HEK293 (cell line): ENCODE measurements at regions not wholly inside any gene's neighbourhood (a gene's known extent, or its start where the extent isn't known, plus 50 kb on each side); places are given as distances from the start of the nearest gene placed in this dataset.

Source experiments
- CTCF ChIA-PET: fragments of 350-600 bp; formaldehyde crosslinking; extraction: SDS; loops from one replicate; lab custom pipeline; 2021; ENCODE audit warnings: antibody characterized with exemption; lab: Yijun Ruan, JAX
- POLR2A ChIA-PET: fragments of 300-600 bp; formaldehyde crosslinking; extraction: SDS; loops from one replicate; lab custom pipeline; 2020; ENCODE audit warnings: antibody characterized with exemption, inconsistent platforms; lab: Yijun Ruan, JAX
- H3K27ac ChIP-seq: fragments of 200-500 bp; sonication (Bioruptor generic); 2 replicates; pipeline ENCODE4 v1.5.1; 2014; ENCODE audit warnings: low read depth, low read length, control low read depth, inconsistent platforms; ENCODE audit errors: extremely low read depth
- H3K36me3 ChIP-seq, 2 experiments: fragments of 200-500 bp in 1 of 2; sonication (Bioruptor generic) in 1 of 2; 1 replicate in 1 of 2; 2 replicates in 1 of 2; pipeline ENCODE4 v1.5.1; 2014 to 2017; ENCODE audit warnings: inconsistent platforms in 2 of 2, low read length in 2 of 2; ENCODE audit not compliant: control insufficient read depth in 2 of 2, insufficient read depth in 1 of 2
- H3K4me1 ChIP-seq: fragments of 200-500 bp; sonication (Bioruptor generic); 2 replicates; pipeline ENCODE4 v1.5.1; 2014; ENCODE audit warnings: mild to moderate bottlenecking, low read length, inconsistent platforms; ENCODE audit not compliant: control insufficient read depth, insufficient read depth
- H3K4me3 ChIP-seq: 2 replicates; pipeline ENCODE4 v1.5.1; 2011; ENCODE audit warnings: low read depth, mild to moderate bottlenecking, control low read depth, low read length, moderate library complexity
- H3K9me3 ChIP-seq: fragments of 200-500 bp; sonication (Bioruptor generic); 2 replicates; pipeline ENCODE4 v1.5.1; 2014; ENCODE audit warnings: low read depth, low read length, inconsistent platforms; ENCODE audit not compliant: control insufficient read depth, insufficient read depth
- GLI2 ChIP-seq: fragments of 450-650 bp; formaldehyde crosslinking; IDR thresholded peaks from 2 replicates; pipeline ENCODE4; 2017; ENCODE audit warnings: missing biosample characterization, missing genetic modification characterization, low read depth, borderline replicate concordance
- KLF8 ChIP-seq: fragments of 450-650 bp; formaldehyde crosslinking; IDR thresholded peaks from 2 replicates; pipeline ENCODE4 v1.5.1; 2016; ENCODE audit warnings: missing biosample characterization, missing genetic modification characterization
- MYNN ChIP-seq: fragments of 450-650 bp; formaldehyde crosslinking; IDR thresholded peaks from 2 replicates; pipeline ENCODE4 v1.5.1; 2016; ENCODE audit warnings: missing biosample characterization, missing genetic modification characterization, borderline replicate concordance
- PRDM10 ChIP-seq: fragments of 450-650 bp; formaldehyde crosslinking; IDR thresholded peaks from 2 replicates; pipeline ENCODE4 v1.5.1; 2016; ENCODE audit warnings: missing biosample characterization, missing genetic modification characterization
- REST ChIP-seq: fragments of 450-650 bp; formaldehyde crosslinking; IDR thresholded peaks from 2 replicates; pipeline ENCODE4 v1.5.1; 2016; ENCODE audit warnings: missing biosample characterization, missing genetic modification characterization
- SALL2 ChIP-seq: fragments of 450-650 bp; formaldehyde crosslinking; IDR thresholded peaks from 2 replicates; pipeline ENCODE4 v1.5.0; 2017; ENCODE audit warnings: missing biosample characterization, mild to moderate bottlenecking, missing genetic modification characterization, borderline replicate concordance
- ZBTB48 ChIP-seq: fragments of 450-650 bp; formaldehyde crosslinking; IDR thresholded peaks from 2 replicates; pipeline ENCODE4 v1.5.1; 2016; ENCODE audit warnings: missing biosample characterization, missing genetic modification characterization
- ZFHX2 ChIP-seq: fragments of 450-650 bp; formaldehyde crosslinking; conservative IDR thresholded peaks from 2 replicates; pipeline ENCODE4 v1.5.1; 2016; ENCODE audit warnings: missing biosample characterization, missing genetic modification characterization
- ZFP69B ChIP-seq: fragments of 450-650 bp; formaldehyde crosslinking; IDR thresholded peaks from 2 replicates; pipeline ENCODE4 v1.5.1; 2016; ENCODE audit warnings: missing biosample characterization, missing genetic modification characterization
- ZNF114 ChIP-seq: fragments of 450-650 bp; formaldehyde crosslinking; IDR thresholded peaks from 2 replicates; pipeline ENCODE4 v1.5.0; 2017; ENCODE audit warnings: missing biosample characterization, missing genetic modification characterization
- ZNF121 ChIP-seq: fragments of 450-650 bp; formaldehyde crosslinking; IDR thresholded peaks from 2 replicates; pipeline ENCODE4 v1.5.1; 2016; ENCODE audit warnings: missing biosample characterization, missing genetic modification characterization
- ZNF175 ChIP-seq: fragments of 450-650 bp; formaldehyde crosslinking; IDR thresholded peaks from 2 replicates; pipeline ENCODE4 v1.5.1; 2016; ENCODE audit warnings: missing biosample characterization, missing genetic modification characterization
- ZNF184 ChIP-seq: fragments of 450-650 bp; IDR thresholded peaks from 2 replicates; pipeline ENCODE4 v1.5.1; 2018; ENCODE audit warnings: missing biosample characterization, mild to moderate bottlenecking, missing genetic modification characterization
- ZNF239 ChIP-seq: fragments of 450-650 bp; formaldehyde crosslinking; IDR thresholded peaks from 2 replicates; pipeline ENCODE4 v1.5.1; 2016; ENCODE audit warnings: missing biosample characterization, missing genetic modification characterization
- ZNF324 ChIP-seq: fragments of 450-650 bp; formaldehyde crosslinking; IDR thresholded peaks from 2 replicates; pipeline ENCODE4 v1.5.1; 2016; ENCODE audit warnings: missing biosample characterization, missing genetic modification characterization
- ZNF423 ChIP-seq: fragments of 450-650 bp; formaldehyde crosslinking; IDR thresholded peaks from 2 replicates; pipeline ENCODE4 v1.5.1; 2016; ENCODE audit warnings: missing biosample characterization, missing genetic modification characterization
- ZNF488 ChIP-seq: fragments of 450-650 bp; formaldehyde crosslinking; IDR thresholded peaks from 2 replicates; pipeline ENCODE4 v1.5.1; 2016; ENCODE audit warnings: missing biosample characterization, missing genetic modification characterization
- ZNF561 ChIP-seq: fragments of 450-650 bp; IDR thresholded peaks from 2 replicates; pipeline ENCODE4 v1.5.1; 2018; ENCODE audit warnings: missing biosample characterization, missing genetic modification characterization, borderline replicate concordance
- ZNF623 ChIP-seq: fragments of 450-650 bp; formaldehyde crosslinking; IDR thresholded peaks from 2 replicates; pipeline ENCODE4 v1.5.1; 2016; ENCODE audit warnings: missing biosample characterization, missing genetic modification characterization
- ZNF626 ChIP-seq: fragments of 450-650 bp; sonication (Bioruptor Pico); formaldehyde crosslinking; IDR thresholded peaks from 2 replicates; pipeline ENCODE4 v1.5.1; 2018; ENCODE audit warnings: missing biosample characterization, missing genetic modification characterization, inconsistent platforms
- ZNF692 ChIP-seq: fragments of 450-650 bp; formaldehyde crosslinking; IDR thresholded peaks from 2 replicates; pipeline ENCODE4 v1.5.1; 2016; ENCODE audit warnings: missing biosample characterization, missing genetic modification characterization
- ZNF837 ChIP-seq: fragments of 450-650 bp; formaldehyde crosslinking; IDR thresholded peaks from 2 replicates; pipeline ENCODE4 v1.5.1; 2016; ENCODE audit warnings: missing biosample characterization, missing genetic modification characterization
- ZSCAN18 ChIP-seq: fragments of 450-650 bp; formaldehyde crosslinking; IDR thresholded peaks from 2 replicates; pipeline ENCODE4 v1.5.1; 2016; ENCODE audit warnings: missing biosample characterization, missing genetic modification characterization

GRCh38 chr3:55300701-55301100 is 186.4 kb downstream of the WNT5A start (continued):
- TF ChIP-seq ZNF561 (tag by site-specific recombination) (no peak), PRDM10 (tag by site-specific recombination) (no peak), ZNF114 (no peak), ZNF423 (tag by site-specific recombination) (no peak), ZFHX2 (tag by site-specific recombination) (no peak), ZNF324 (tag by site-specific recombination) (no peak)

- ChIA-PET CTCF (no interaction called here), POLR2A (no interaction called here)
- Histone ChIP-seq H3K9me3 (no peaks in the 10 kb centered on the region), H3K4me3 (no peak overlapping the region), H3K36me3 (no peaks in the 10 kb centered on the region), H3K27ac (no peak overlapping the region), H3K4me1 (no peaks in the 10 kb centered on the region)
- no peak for TF ChIP-seq ZNF488 (tag by site-specific recombination)
These were observed 189.4 kb downstream of the WNT5A start for GRCh38 chr3:55297706-55298105.

- Histone ChIP-seq H3K27ac (no peak overlapping the region), H3K9me3 (no peaks in the 10 kb centered on the region), H3K4me3 (no peak overlapping the region), H3K4me1 (no peaks in the 10 kb centered on the region; the same call in 1 of the 2 replicates), H3K36me3 (no peaks in the 10 kb centered on the region)
- ChIA-PET POLR2A (no interaction called here), CTCF (no interaction called here)
- no peak for TF ChIP-seq ZNF837 (tag by site-specific recombination)
- no peak for TF ChIP-seq ZNF184 (tag by site-specific recombination)
- TF ChIP-seq ZNF121, result no peak
- no peak for TF ChIP-seq SALL2
- no peak for TF ChIP-seq ZNF623 (tag by site-specific recombination)
- no peak for TF ChIP-seq ZNF692 (tag by site-specific recombination)
- no peak for TF ChIP-seq ZSCAN18 (tag by site-specific recombination)
- no peak for TF ChIP-seq MYNN
- no peak for TF ChIP-seq ZNF626 (tag by site-specific recombination)
- no peak for TF ChIP-seq ZNF239 (tag by site-specific recombination)
- TF ChIP-seq ZBTB48 (tag by site-specific recombination), result no peak
- no peak for TF ChIP-seq ZFP69B (tag by site-specific recombination)
- no peak for TF ChIP-seq KLF8 (tag by site-specific recombination)
- no peak for TF ChIP-seq ZNF175 (tag by site-specific recombination)
- TF ChIP-seq REST (tag by site-specific recombination), result no peak
- TF ChIP-seq GLI2, result no peak
These were observed 189.9 kb downstream of the WNT5A start for GRCh38 chr3:55297245-55297644.
